ENCODE measurements at regions not wholly inside any gene's neighbourhood (a gene's known extent, or its start where the extent isn't known, plus 50 kb on each side); places are given as distances from the start of the nearest gene placed in this dataset.

- FAIRE-seq: no peak
- no peak overlapping the region for H3K4me3 ChIP-seq
- intact Hi-C loops (cut with DNase I): no loop called here
Observed at GRCh38 chr5:6083311-6083978, 294.9 kb downstream of the MED10 start.

GRCh38 chr5:6082685-6083084, 295.7 kb downstream of the MED10 start:
- FAIRE-seq: no peak
- ATAC-seq: no peak
- Histone ChIP-seq H3K4me1 (no peaks in the 10 kb centered on the region), H3K36me3 (no peaks in the 10 kb centered on the region), H3K4me3 (no peak overlapping the region), H3K9me3 (no peaks in the 10 kb centered on the region), H3K27me3 (no peaks in the 10 kb centered on the region), H3K27ac (no peak overlapping the region)
- no peak for TF ChIP-seq CTCF (IDR thresholded peaks at IDR 0.05)
- no peak for DNase-seq
- WGBS, 2 donors: 72 to 78% methylated on average over 2 of the region's 2 CpGs
- intact Hi-C loops (cut with DNase I): no loop called here

More at GRCh38 chr5:6083311-6083978, 294.9 kb downstream of the MED10 start:
- no peaks in the 10 kb centered on the region for H3K4me1 ChIP-seq
- H3K27me3 ChIP-seq: no peaks in the 10 kb centered on the region
- WGBS, 2 donors: 50 to 69% methylated on average over 11 of the region's 11 CpGs
- no peaks in the 10 kb centered on the region for H3K9me3 ChIP-seq
- ATAC-seq: no peak
- no peak overlapping the region for H3K27ac ChIP-seq
- no peaks in the 10 kb centered on the region for H3K36me3 ChIP-seq
- no peak for TF ChIP-seq CTCF (IDR thresholded peaks at IDR 0.05)
- DNase-seq: no peak

- DNase-seq (no peak), ATAC-seq (no peak)
- TF ChIP-seq CTCF (IDR thresholded peaks at IDR 0.05): no peak
Observed at GRCh38 chr5:6081727-6082210, 296.6 kb downstream of the MED10 start.

GRCh38 chr5:6080930-6081726, 297.2 kb downstream of the MED10 start:
- no peaks in the 10 kb centered on the region for H3K27me3 ChIP-seq
- intact Hi-C loops (cut with DNase I): no loop called here
- no peak overlapping the region for H3K4me3 ChIP-seq
- no peak for DNase-seq
- no peak for TF ChIP-seq CTCF (IDR thresholded peaks at IDR 0.05)
- WGBS, 2 donors: 69 to 78% methylated on average over 10 of the region's 10 CpGs
- H3K9me3 ChIP-seq: no peaks in the 10 kb centered on the region
- no peak for FAIRE-seq
- ATAC-seq: no peak
- no peaks in the 10 kb centered on the region for H3K36me3 ChIP-seq
- no peak overlapping the region for H3K27ac ChIP-seq
- no peaks in the 10 kb centered on the region for H3K4me1 ChIP-seq

More at GRCh38 chr5:6081727-6082210, 296.6 kb downstream of the MED10 start:
- no peaks in the 10 kb centered on the region for H3K9me3 ChIP-seq
- no peak overlapping the region for H3K27ac ChIP-seq
- intact Hi-C loops (cut with DNase I): no loop called here
- no peaks in the 10 kb centered on the region for H3K4me1 ChIP-seq
- H3K4me3 ChIP-seq: no peak overlapping the region
- WGBS, 2 donors: 52 to 60% methylated on average over 4 of the region's 4 CpGs
- H3K27me3 ChIP-seq: no peaks in the 10 kb centered on the region
- FAIRE-seq: no peak
- no peaks in the 10 kb centered on the region for H3K36me3 ChIP-seq

- Histone ChIP-seq H3K27ac (no peak overlapping the region), H3K36me3 (no peaks in the 10 kb centered on the region), H3K9me3 (no peaks in the 10 kb centered on the region), H3K4me3 (no peak overlapping the region), H3K27me3 (no peaks in the 10 kb centered on the region), H3K4me1 (no peaks in the 10 kb centered on the region)
- TF ChIP-seq CTCF (IDR thresholded peaks at IDR 0.05): no peak
- FAIRE-seq: no peak
- ATAC-seq: no peak
- 59 to 76% methylated on average over 7 of the region's 7 CpGs for WGBS, 2 donors
- DNase-seq: no peak
- intact Hi-C loops (cut with DNase I): no loop called here
Observed at GRCh38 chr5:6080436-6080835, 297.9 kb downstream of the MED10 start.
